ENCODE measurements at regions not wholly inside any gene's neighbourhood (a gene's known extent, or its start where the extent isn't known, plus 50 kb on each side); places are given as distances from the start of the nearest gene placed in this dataset.

- TF ChIP-seq EZH2 (IDR thresholded peaks at IDR 0.05; ENCODE audit: low read depth) (no peak), CTCF (conservative IDR thresholded peaks at IDR 0.05) (no peak)
- Histone ChIP-seq H2AFZ (no peak overlapping the region), H3K4me2 (no peak overlapping the region), H3K36me3 (ENCODE audit: low read depth) (no peaks in the 10 kb centered on the region), H3K9me2 (ENCODE audit: insufficient read depth) (no peaks in the 10 kb centered on the region), H3K79me2 (ENCODE audit: low read depth) (no peaks in the 10 kb centered on the region), H3K27ac (no peak overlapping the region), H3K4me1 (replicated peaks; ENCODE audit: insufficient read depth) (peaks cover 19% of the 10 kb centered on the region), H3K4me3 (no peak overlapping the region), H4K20me1 (ENCODE audit: insufficient read depth) (no peaks in the 10 kb centered on the region), H3F3A (ENCODE audit: insufficient read depth, low read depth) (peaks cover 12% of the 10 kb centered on the region), H3K9me3 (ENCODE audit: insufficient read depth, low read depth) (peaks cover 13% of the 10 kb centered on the region; the same call in 1 of the 2 replicates), H3K27me3 (ENCODE audit: insufficient read depth, low read depth) (no peaks in the 10 kb centered on the region)
- intact Hi-C loops (cut with micrococcal nuclease; ENCODE audit: unreplicated experiment) = no loop called here
- POLR2A ChIA-PET (ENCODE audit: unreplicated experiment) = no interaction called here
- DNase-seq = no peak
- CTCF ChIA-PET = no interaction called here
- no TSS peak for BruUV-seq (replicated peaks)
Measured at GRCh38 chr1:172938681-172939080, 112.1 kb downstream of the TNFSF18 start.

DNA sequence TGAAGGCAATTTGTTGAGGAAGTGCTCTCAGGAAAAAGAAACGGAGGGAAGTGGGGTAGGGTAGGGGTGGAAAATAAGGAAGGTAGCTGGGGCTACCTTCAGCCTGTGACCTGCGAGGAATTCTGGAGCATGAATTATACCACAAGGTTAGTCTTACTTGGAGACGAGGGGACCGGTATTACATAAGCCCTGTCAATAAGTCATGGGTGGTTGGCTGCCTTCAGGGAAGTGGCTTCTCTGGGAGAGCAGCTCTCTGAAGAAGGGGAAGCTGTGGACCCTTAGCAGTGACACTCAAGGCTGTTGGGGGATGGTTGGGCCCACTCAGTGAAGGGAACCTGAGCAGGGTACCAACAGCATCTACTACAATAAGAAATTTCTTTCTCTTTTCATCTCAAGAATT lies 111.3 kb downstream of the TNFSF18 start:
- ChIA-PET CTCF (no interaction called here), POLR2A (ENCODE audit: unreplicated experiment) (no interaction called here)
- Histone ChIP-seq H4K20me1 (ENCODE audit: insufficient read depth) (no peaks in the 10 kb centered on the region), H3K4me1 (replicated peaks; ENCODE audit: insufficient read depth) (peaks cover 11% of the 10 kb centered on the region), H3K4me2 (no peak overlapping the region), H3K4me3 (no peak overlapping the region), H2AFZ (no peak overlapping the region), H3K27me3 (ENCODE audit: insufficient read depth, low read depth) (no peaks in the 10 kb centered on the region), H3K9me2 (ENCODE audit: insufficient read depth) (no peaks in the 10 kb centered on the region), H3F3A (ENCODE audit: insufficient read depth, low read depth) (peaks cover 4% of the 10 kb centered on the region; the same call in 1 of the 2 replicates), H3K79me2 (ENCODE audit: low read depth) (no peaks in the 10 kb centered on the region), H3K36me3 (ENCODE audit: low read depth) (no peaks in the 10 kb centered on the region), H3K9me3 (ENCODE audit: insufficient read depth, low read depth) (peaks cover 13% of the 10 kb centered on the region; the same call in 1 of the 2 replicates), H3K27ac (no peak overlapping the region)
- TF ChIP-seq CTCF (conservative IDR thresholded peaks at IDR 0.05) = no peak
- no peak for TF ChIP-seq EZH2 (IDR thresholded peaks at IDR 0.05; ENCODE audit: low read depth)
- no TSS peak for BruUV-seq (replicated peaks)
- DNase-seq = no peak
- intact Hi-C loops (cut with micrococcal nuclease; ENCODE audit: unreplicated experiment) = no loop called here

GRCh38 chr1:172940174-172940855 lies 110.4 kb downstream of the TNFSF18 start:
- Histone ChIP-seq H3K4me2 (no peak overlapping the region), H3F3A (ENCODE audit: insufficient read depth, low read depth) (no peaks in the 10 kb centered on the region; the same call in 1 of the 2 replicates), H3K36me3 (ENCODE audit: low read depth) (no peaks in the 10 kb centered on the region), H3K79me2 (ENCODE audit: low read depth) (no peaks in the 10 kb centered on the region), H2AFZ (no peak overlapping the region), H4K20me1 (ENCODE audit: insufficient read depth) (no peaks in the 10 kb centered on the region), H3K9me2 (ENCODE audit: insufficient read depth) (no peaks in the 10 kb centered on the region), H3K9me3 (ENCODE audit: insufficient read depth, low read depth) (peaks cover 8% of the 10 kb centered on the region; the same call in 1 of the 2 replicates), H3K27ac (no peak overlapping the region), H3K4me3 (no peak overlapping the region), H3K4me1 (replicated peaks; ENCODE audit: insufficient read depth) (peaks cover 3% of the 10 kb centered on the region; the same call in 1 of the 2 replicates), H3K27me3 (ENCODE audit: insufficient read depth, low read depth) (no peaks in the 10 kb centered on the region)
- TF ChIP-seq EZH2 (IDR thresholded peaks at IDR 0.05; ENCODE audit: low read depth) = no peak
- no peak for TF ChIP-seq CTCF (conservative IDR thresholded peaks at IDR 0.05)
- DNase-seq = no peak
- CTCF ChIA-PET = no interaction called here
- no TSS peak for BruUV-seq (replicated peaks)
- intact Hi-C loops (cut with micrococcal nuclease; ENCODE audit: unreplicated experiment) = no loop called here
- POLR2A ChIA-PET (ENCODE audit: unreplicated experiment) = interaction anchor here (0.6 kb wide), 1 partner anchor 200 kb away, joined by 4 read pairs; no protein-coding TSS in a partner anchor
